ENCODE measurements at regions not wholly inside any gene's neighbourhood (a gene's known extent, or its start where the extent isn't known, plus 50 kb on each side); places are given as distances from the start of the nearest gene placed in this dataset.

DNA sequence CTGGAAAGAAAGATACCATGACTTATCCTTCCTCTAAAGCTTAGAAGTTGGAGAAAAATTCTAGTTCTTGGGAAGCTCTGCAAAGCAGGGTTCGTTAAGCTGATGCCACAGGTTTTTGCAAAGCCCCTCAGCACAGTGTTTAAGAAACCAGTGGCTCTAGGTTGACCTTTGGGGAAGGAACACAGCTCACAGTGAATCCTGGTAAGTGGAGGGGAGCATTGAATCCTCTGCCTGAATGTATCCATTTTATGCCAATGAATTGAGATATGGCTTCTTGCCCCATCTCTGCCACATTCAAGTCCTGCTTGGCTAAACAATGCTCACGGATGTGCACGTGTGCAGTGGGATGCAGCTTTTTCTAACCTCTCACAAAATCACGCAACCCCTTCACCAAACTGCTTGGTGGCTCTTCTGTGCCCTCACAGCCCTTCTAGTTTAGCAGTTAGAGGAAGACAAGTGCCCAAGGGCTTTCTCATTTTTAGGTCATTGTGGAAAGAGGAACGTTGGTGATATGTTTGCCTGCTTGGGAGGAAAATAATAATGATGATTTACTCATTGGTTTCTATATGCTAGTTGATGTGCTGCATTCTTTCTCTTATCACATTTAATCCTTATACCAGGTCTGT lies 111.3 kb downstream of the DAD1 start:
- DNase-seq (no peak), ATAC-seq (no peak)
- Histone ChIP-seq H3K27me3 (no peaks in the 10 kb centered on the region), H3K4me1 (peaks cover 4 to 22% of the 10 kb centered on the region in 2 donors), H3K4me3 (no peak overlapping the region), H3K36me3 (no peaks in the 10 kb centered on the region), H3K27ac (no peak overlapping the region), H3K9me3 (no peaks in the 10 kb centered on the region)
- intact Hi-C loops (cut with DNase I; ENCODE audit: low total_unique reads): no loop called here
- in situ Hi-C loops (cut with MboI; ENCODE audit: low sequenced_read_pairs in 4 of 4): no loop called here
- no peak for TF ChIP-seq POLR2A (IDR thresholded peaks at IDR 0.05)
- TF ChIP-seq, protein P1, sequence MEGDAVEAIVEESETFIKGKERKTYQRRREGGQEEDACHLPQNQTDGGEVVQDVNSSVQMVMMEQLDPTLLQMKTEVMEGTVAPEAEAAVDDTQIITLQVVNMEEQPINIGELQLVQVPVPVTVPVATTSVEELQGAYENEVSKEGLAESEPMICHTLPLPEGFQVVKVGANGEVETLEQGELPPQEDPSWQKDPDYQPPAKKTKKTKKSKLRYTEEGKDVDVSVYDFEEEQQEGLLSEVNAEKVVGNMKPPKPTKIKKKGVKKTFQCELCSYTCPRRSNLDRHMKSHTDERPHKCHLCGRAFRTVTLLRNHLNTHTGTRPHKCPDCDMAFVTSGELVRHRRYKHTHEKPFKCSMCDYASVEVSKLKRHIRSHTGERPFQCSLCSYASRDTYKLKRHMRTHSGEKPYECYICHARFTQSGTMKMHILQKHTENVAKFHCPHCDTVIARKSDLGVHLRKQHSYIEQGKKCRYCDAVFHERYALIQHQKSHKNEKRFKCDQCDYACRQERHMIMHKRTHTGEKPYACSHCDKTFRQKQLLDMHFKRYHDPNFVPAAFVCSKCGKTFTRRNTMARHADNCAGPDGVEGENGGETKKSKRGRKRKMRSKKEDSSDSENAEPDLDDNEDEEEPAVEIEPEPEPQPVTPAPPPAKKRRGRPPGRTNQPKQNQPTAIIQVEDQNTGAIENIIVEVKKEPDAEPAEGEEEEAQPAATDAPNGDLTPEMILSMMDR (IDR thresholded peaks at IDR 0.05 in 4 of 5, conservative IDR thresholded peaks at IDR 0.05 in 1 of 5): no peak

DNA sequence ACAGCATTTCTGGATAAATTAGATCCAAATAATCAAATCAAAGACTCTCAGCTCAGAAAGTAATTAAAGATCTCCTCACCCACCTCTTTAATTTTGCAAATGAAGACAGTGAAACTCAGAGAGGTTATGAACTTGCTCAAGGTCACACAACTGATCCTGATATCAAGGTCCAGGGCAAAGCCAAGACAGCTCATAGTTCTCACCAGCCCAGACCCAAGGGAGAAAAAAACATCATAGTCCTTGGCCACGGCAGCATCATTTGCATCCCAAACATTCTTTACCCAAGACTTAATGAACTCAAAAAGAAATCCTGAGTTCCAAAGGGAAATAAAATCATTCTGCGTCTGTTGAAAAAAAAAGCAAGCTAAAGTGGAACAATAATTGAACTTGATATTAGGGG lies 112.1 kb downstream of the DAD1 start:
- in situ Hi-C loops (cut with MboI; ENCODE audit: low sequenced_read_pairs in 4 of 4): no loop called here
- ATAC-seq: no peak

DNA sequence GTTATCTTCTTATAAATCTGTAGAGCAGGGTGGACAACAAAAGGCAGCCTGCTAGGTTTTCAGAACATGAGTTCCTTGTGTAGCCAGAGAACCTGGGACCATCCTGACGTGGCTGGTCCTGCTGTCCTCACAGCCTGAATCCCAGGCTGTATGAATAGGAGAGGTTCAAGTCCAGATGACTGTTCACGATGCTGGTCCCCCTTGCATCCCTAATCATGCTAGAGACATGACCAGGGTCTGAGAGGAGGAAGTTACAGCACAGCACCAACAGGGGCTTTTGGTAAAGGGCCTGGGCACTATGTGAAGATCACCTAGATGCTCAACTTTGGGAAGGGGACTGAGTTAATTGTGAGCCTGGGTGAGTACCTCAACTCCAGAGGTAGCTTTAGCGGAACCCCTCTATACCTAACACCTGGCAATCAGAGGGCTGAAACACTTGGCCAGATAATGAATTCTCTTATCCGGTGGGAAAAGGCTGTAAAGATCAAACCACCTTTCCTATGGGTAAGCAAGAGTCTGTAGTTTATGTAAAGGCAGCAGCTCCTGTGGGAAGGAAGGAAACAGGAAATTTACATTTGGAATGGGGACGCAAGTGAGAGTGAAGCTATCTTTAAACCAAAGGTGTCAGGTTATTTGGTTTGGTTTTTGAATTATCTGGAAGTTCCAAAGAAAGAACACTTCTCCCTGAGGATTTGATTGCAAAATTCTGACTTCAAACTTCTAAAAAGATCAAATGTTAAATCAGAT lies 112.8 kb downstream of the DAD1 start:
- Histone ChIP-seq H3K36me3 (no peaks in the 10 kb centered on the region), H3K9me3 (no peaks in the 10 kb centered on the region), H3K27me3 (no peaks in the 10 kb centered on the region), H3K27ac (no peak overlapping the region), H3K4me3 (no peak overlapping the region), H3K4me1 (peaks cover 0 to 11% of the 10 kb centered on the region in 2 donors)
- ATAC-seq (no peak), DNase-seq (no peak)
- intact Hi-C loops (cut with DNase I; ENCODE audit: low total_unique reads) (no loop called here), in situ Hi-C loops (cut with MboI; ENCODE audit: low sequenced_read_pairs in 4 of 4) (no loop called here)
- TF ChIP-seq, protein P1 (IDR thresholded peaks at IDR 0.05 in 4 of 5, conservative IDR thresholded peaks at IDR 0.05 in 1 of 5): no peak
- no peak for TF ChIP-seq POLR2A (IDR thresholded peaks at IDR 0.05)

More for the DNA sequence above, 112.1 kb downstream of the DAD1 start:
- H3K9me3 ChIP-seq: no peaks in the 10 kb centered on the region
- peaks cover 0 to 16% of the 10 kb centered on the region in 2 donors for H3K4me1 ChIP-seq
- H3K4me3 ChIP-seq: no peak overlapping the region
- intact Hi-C loops (cut with DNase I; ENCODE audit: low total_unique reads): no loop called here
- no peaks in the 10 kb centered on the region for H3K36me3 ChIP-seq
- TF ChIP-seq, protein P1 (IDR thresholded peaks at IDR 0.05 in 4 of 5, conservative IDR thresholded peaks at IDR 0.05 in 1 of 5): no peak
- TF ChIP-seq POLR2A (IDR thresholded peaks at IDR 0.05): no peak
- no peak for DNase-seq
- no peak overlapping the region for H3K27ac ChIP-seq
- no peaks in the 10 kb centered on the region for H3K27me3 ChIP-seq

DNA sequence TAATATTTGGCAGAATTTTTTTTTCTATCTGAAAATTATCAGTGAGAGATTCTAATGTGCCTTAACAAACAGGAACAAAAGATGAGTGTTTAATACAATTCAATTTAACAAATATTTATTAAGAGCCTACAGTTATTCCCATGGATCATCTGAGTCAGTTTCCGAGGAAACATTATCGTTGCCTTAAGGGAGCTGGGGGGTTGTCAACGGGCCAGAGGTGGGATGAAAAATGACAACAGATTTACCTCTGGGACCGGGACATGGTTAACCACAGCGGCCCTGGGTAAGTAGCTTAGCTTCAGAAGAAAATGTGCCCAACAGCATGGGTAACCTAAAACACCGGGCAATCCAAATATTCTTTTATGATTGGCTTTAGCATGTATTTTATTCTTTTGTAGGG lies 113.6 kb downstream of the DAD1 start:
- H3K27ac ChIP-seq: no peak overlapping the region
- no peaks in the 10 kb centered on the region for H3K36me3 ChIP-seq
- no peak for ATAC-seq
- no peak overlapping the region for H3K4me3 ChIP-seq
- intact Hi-C loops (cut with DNase I; ENCODE audit: low total_unique reads): no loop called here
- DNase-seq: no peak
- TF ChIP-seq POLR2A (IDR thresholded peaks at IDR 0.05): no peak
- TF ChIP-seq, protein P1 (IDR thresholded peaks at IDR 0.05 in 4 of 5, conservative IDR thresholded peaks at IDR 0.05 in 1 of 5): no peak
- in situ Hi-C loops (cut with MboI; ENCODE audit: low sequenced_read_pairs in 4 of 4): no loop called here
- no peaks in the 10 kb centered on the region for H3K9me3 ChIP-seq
- peaks cover 0 to 8% of the 10 kb centered on the region in 2 donors for H3K4me1 ChIP-seq
- no peaks in the 10 kb centered on the region for H3K27me3 ChIP-seq
